Nephron progenitor cell (in vitro differentiated cells): ENCODE measurements at regions not wholly inside any gene's neighbourhood (a gene's known extent, or its start where the extent isn't known, plus 50 kb on each side); places are given as distances from the start of the nearest gene placed in this dataset.

ENCODE experiments used
- DNase-seq: peaks from one replicate; pipeline ENCODE4 v3.0.0; 2021
- H3K27ac Mint-ChIP-seq: 2 replicates; pipeline ENCODE4 v1.8.0; 2021; ENCODE audit warnings: mild to moderate bottlenecking, moderate library complexity, mixed read lengths
- H3K27me3 Mint-ChIP-seq: 2 replicates; pipeline ENCODE4 v1.8.0; 2021; ENCODE audit warnings: mild to moderate bottlenecking, low read depth, mixed read lengths; ENCODE audit not compliant: poor library complexity
- H3K36me3 Mint-ChIP-seq: 2 replicates; pipeline ENCODE4 v1.8.0; 2021; ENCODE audit warnings: low read depth, mixed read lengths
- H3K4me1 Mint-ChIP-seq: 2 replicates; pipeline ENCODE4 v1.8.0; 2021; ENCODE audit warnings: mixed read lengths
- H3K4me3 Mint-ChIP-seq: 2 replicates; pipeline ENCODE4 v1.8.0; 2021; ENCODE audit warnings: mild to moderate bottlenecking, moderate library complexity, mixed read lengths
- H3K9me3 Mint-ChIP-seq: 2 replicates; pipeline ENCODE4 v1.8.0; 2021; ENCODE audit warnings: mild to moderate bottlenecking, moderate library complexity, mixed read lengths
- CTCF ChIP-seq: fragments of 200-600 bp; sonication (generic); IDR thresholded peaks from 2 replicates; pipeline ENCODE4 v1.5.0; 2021; ENCODE audit warnings: antibody characterized with exemption

GRCh38 chr7:40922316-40922670 lies 780.6 kb downstream of the INHBA start:
- H3K9me3 Mint-ChIP-seq: peaks cover 9% of the 10 kb centered on the region
- no peak for TF ChIP-seq CTCF
- H3K27ac Mint-ChIP-seq: no peak overlapping the region
- no peak for DNase-seq
- H3K36me3 Mint-ChIP-seq: no peaks in the 10 kb centered on the region
- H3K27me3 Mint-ChIP-seq: no peaks in the 10 kb centered on the region
- H3K4me3 Mint-ChIP-seq: no peak overlapping the region
- H3K4me1 Mint-ChIP-seq: no peaks in the 10 kb centered on the region

GRCh38 chr7:40921589-40922315 lies 781.1 kb downstream of the INHBA start:
- H3K27ac Mint-ChIP-seq: no peak overlapping the region
- H3K4me3 Mint-ChIP-seq: no peak overlapping the region
- no peaks in the 10 kb centered on the region for H3K36me3 Mint-ChIP-seq
- peaks cover 9% of the 10 kb centered on the region for H3K9me3 Mint-ChIP-seq
- no peak for DNase-seq
- TF ChIP-seq CTCF: no peak
- no peaks in the 10 kb centered on the region for H3K27me3 Mint-ChIP-seq
- H3K4me1 Mint-ChIP-seq: no peaks in the 10 kb centered on the region

GRCh38 chr7:40918701-40919271 lies 784.0 kb downstream of the SUGCT start:
- no peak for DNase-seq
- no peak for TF ChIP-seq CTCF
- Mint-ChIP-seq H3K36me3 (no peaks in the 10 kb centered on the region), H3K4me3 (no peak overlapping the region), H3K27ac (no peak overlapping the region), H3K9me3 (peaks cover 4% of the 10 kb centered on the region), H3K4me1 (no peaks in the 10 kb centered on the region), H3K27me3 (no peaks in the 10 kb centered on the region)

GRCh38 chr7:40916813-40917212 lies 782.0 kb downstream of the SUGCT start:
- no peaks in the 10 kb centered on the region for H3K4me1 Mint-ChIP-seq
- H3K27ac Mint-ChIP-seq: no peak overlapping the region
- TF ChIP-seq CTCF: no peak
- H3K4me3 Mint-ChIP-seq: no peak overlapping the region
- H3K36me3 Mint-ChIP-seq: no peaks in the 10 kb centered on the region
- no peaks in the 10 kb centered on the region for H3K9me3 Mint-ChIP-seq
- no peak for DNase-seq
- no peaks in the 10 kb centered on the region for H3K27me3 Mint-ChIP-seq

GRCh38 chr7:40915071-40915470 lies 780.3 kb downstream of the SUGCT start:
- Mint-ChIP-seq H3K9me3 (no peaks in the 10 kb centered on the region), H3K36me3 (no peaks in the 10 kb centered on the region), H3K27ac (no peak overlapping the region), H3K4me3 (no peak overlapping the region), H3K4me1 (no peaks in the 10 kb centered on the region), H3K27me3 (no peaks in the 10 kb centered on the region)
- no peak for DNase-seq
- TF ChIP-seq CTCF: no peak
